GM23248 (cell line): ENCODE measurements at regions not wholly inside any gene's neighbourhood (a gene's known extent, or its start where the extent isn't known, plus 50 kb on each side); places are given as distances from the start of the nearest gene placed in this dataset.
A peak's percentile ranks its signal among the peaks of the same experiment; 100 is the strongest.
"Not testable (repeated sequence)": the region's sequence is repeated elsewhere in the genome, so short reads cannot be mapped to it uniquely, and the experiment has no call there.

Experiments
- DNase-seq: peaks from one replicate; pipeline ENCODE4 v3.0.0-alpha.2; 2015
- H2AFZ ChIP-seq: fragments of 200-600 bp; sonication (generic); 2 replicates; pipeline ENCODE4 v1.6.1; 2016; ENCODE audit warnings: antibody characterized with exemption
- H3F3A ChIP-seq: fragments of 200-600 bp; sonication (generic); 2 replicates; pipeline ENCODE4 v1.6.1; 2016; ENCODE audit warnings: mild to moderate bottlenecking, antibody characterized with exemption, mixed run types; ENCODE audit not compliant: insufficient read depth
- H3K27ac ChIP-seq: fragments of 200-600 bp; sonication (generic); 2 replicates; pipeline ENCODE4 v1.5.1; 2016; ENCODE audit warnings: mild to moderate bottlenecking
- H3K27me3 ChIP-seq: fragments of 200-600 bp; sonication (generic); replicated peaks from 2 replicates; pipeline ENCODE4 v1.6.1; 2016; ENCODE audit warnings: mild to moderate bottlenecking; ENCODE audit not compliant: insufficient read depth
- H3K36me3 ChIP-seq: fragments of 200-600 bp; sonication (generic); 2 replicates; pipeline ENCODE4 v1.6.1; 2016; ENCODE audit warnings: low read depth, mild to moderate bottlenecking
- H3K4me1 ChIP-seq: fragments of 200-600 bp; sonication (generic); 2 replicates; pipeline ENCODE4 v1.6.1; 2016; ENCODE audit warnings: mild to moderate bottlenecking; ENCODE audit not compliant: insufficient read depth
- H3K4me2 ChIP-seq: fragments of 200-600 bp; sonication (generic); one replicate; pipeline ENCODE4 v1.6.1; 2016; ENCODE audit warnings: mild to moderate bottlenecking; ENCODE audit not compliant: unreplicated experiment
- H3K4me3 ChIP-seq: fragments of 200-600 bp; sonication (generic); 2 replicates; pipeline ENCODE4 v1.5.1; 2016; ENCODE audit warnings: mild to moderate bottlenecking
- H3K79me2 ChIP-seq: fragments of 200-600 bp; sonication (generic); 2 replicates; pipeline ENCODE4 v1.6.1; 2016; ENCODE audit warnings: mild to moderate bottlenecking; ENCODE audit not compliant: insufficient read depth
- H3K9ac ChIP-seq: fragments of 200-600 bp; sonication (generic); 2 replicates; pipeline ENCODE4 v1.6.1; 2016; ENCODE audit warnings: mild to moderate bottlenecking
- H3K9me2 ChIP-seq: fragments of 200-600 bp; sonication (generic); 2 replicates; pipeline ENCODE4 v1.6.1; 2016; ENCODE audit warnings: mixed run types, mild to moderate bottlenecking, moderate library complexity; ENCODE audit not compliant: insufficient read depth
- H3K9me3 ChIP-seq: fragments of 200-600 bp; sonication (generic); one replicate; pipeline ENCODE4 v1.6.1; 2017; ENCODE audit warnings: low read depth
- H4K20me1 ChIP-seq: fragments of 200-600 bp; sonication (generic); 2 replicates; pipeline ENCODE4 v1.6.0; 2016; ENCODE audit not compliant: insufficient read depth
- EZH2 ChIP-seq: fragments of 200-600 bp; sonication (generic); IDR thresholded peaks from 2 replicates; pipeline ENCODE4 v1.6.1; 2018; ENCODE audit warnings: antibody characterized with exemption, mild to moderate bottlenecking; ENCODE audit not compliant: insufficient read depth, poor library complexity, severe bottlenecking
- EZH2phosphoT487 ChIP-seq: fragments of 200-600 bp; sonication (generic); IDR thresholded peaks from 2 replicates; pipeline ENCODE4 v1.6.1; 2018; ENCODE audit warnings: antibody characterized with exemption, moderate library complexity, mild to moderate bottlenecking, low read depth; ENCODE audit not compliant: insufficient read depth
- WGBS, 2 experiments: methylation state at CpG; one replicate each; pipeline ENCODE4 v1.1.6; 2015 to 2017; ENCODE audit warnings: low lambda C conversion rate in 2 of 2, low coverage in 1 of 2; ENCODE audit errors: missing lambda C conversion rate in 2 of 2; 5-methylcytosine and 5-hydroxymethylcytosine counted together
- in situ Hi-C: fragments of 300-500 bp; cut with MboI; formaldehyde crosslinking; loops from 2 replicates; pipeline ENCODE4 v1.15.0; 2020

GRCh38 chr10:37520488-37520887 lies 336.9 kb downstream of the ZNF248 start:
- H3K9me2 ChIP-seq: no peaks in the 10 kb centered on the region
- no peaks in the 10 kb centered on the region for H3K4me1 ChIP-seq
- no peak overlapping the region for H3K9ac ChIP-seq
- H3K27me3 ChIP-seq: no peaks in the 10 kb centered on the region
- H3K79me2 ChIP-seq: no peaks in the 10 kb centered on the region
- WGBS, 2 experiments: 22 to 27% methylated on average over 2 of the region's 2 CpGs
- no peaks in the 10 kb centered on the region for H4K20me1 ChIP-seq
- no peak for DNase-seq
- TF ChIP-seq EZH2phosphoT487: no peak
- no peak for TF ChIP-seq EZH2
- H3K36me3 ChIP-seq: no peaks in the 10 kb centered on the region
- no peaks in the 10 kb centered on the region for H3K9me3 ChIP-seq
- no peaks in the 10 kb centered on the region for H3F3A ChIP-seq
- no peak overlapping the region for H3K4me3 ChIP-seq
- no peak overlapping the region for H2AFZ ChIP-seq
- no peak overlapping the region for H3K4me2 ChIP-seq
- in situ Hi-C loops: no loop called here
- H3K27ac ChIP-seq: no peak overlapping the region

GRCh38 chr10:37510520-37510919 lies 346.9 kb downstream of the ZNF248 start:
- in situ Hi-C loops, H3F3A ChIP-seq, H3K9me3 ChIP-seq, H3K27ac ChIP-seq, H2AFZ ChIP-seq, H3K4me3 ChIP-seq, H3K79me2 ChIP-seq, H3K4me2 ChIP-seq, H3K36me3 ChIP-seq, DNase-seq, H3K27me3 ChIP-seq, H4K20me1 ChIP-seq, H3K9ac ChIP-seq, H3K9me2 ChIP-seq, H3K4me1 ChIP-seq: not testable (repeated sequence)
- WGBS, 2 experiments: 46 to 47% methylated on average over 3 of the region's 3 CpGs

GRCh38 chr10:37496061-37496460 lies 361.3 kb downstream of the ZNF248 start:
- DNase-seq: no peak
- Histone ChIP-seq H3F3A (no peaks in the 10 kb centered on the region), H3K9me3 (no peaks in the 10 kb centered on the region), H3K9me2 (no peaks in the 10 kb centered on the region), H3K27me3 (no peaks in the 10 kb centered on the region), H3K4me3 (no peak overlapping the region), H2AFZ (no peak overlapping the region), H3K27ac (no peak overlapping the region), H3K4me2 (no peak overlapping the region), H3K79me2 (no peaks in the 10 kb centered on the region), H3K9ac (no peak overlapping the region), H3K4me1 (no peaks in the 10 kb centered on the region), H4K20me1 (no peaks in the 10 kb centered on the region), H3K36me3 (no peaks in the 10 kb centered on the region)
- no peak for TF ChIP-seq EZH2
- no peak for TF ChIP-seq EZH2phosphoT487
- 16 to 21% methylated on average over 3 of the region's 3 CpGs for WGBS, 2 experiments
- in situ Hi-C loops: no loop called here

- no peaks in the 10 kb centered on the region for H3F3A ChIP-seq
- H4K20me1 ChIP-seq: no peaks in the 10 kb centered on the region
- WGBS, 2 experiments: 5 to 9% methylated on average over 1 of the region's 1 CpG
- no peaks in the 10 kb centered on the region for H3K36me3 ChIP-seq
- no peaks in the 10 kb centered on the region for H3K27me3 ChIP-seq
- in situ Hi-C loops: no loop called here
- no peaks in the 10 kb centered on the region for H3K4me1 ChIP-seq
- no peaks in the 10 kb centered on the region for H3K9me3 ChIP-seq
- H3K4me2 ChIP-seq: no peak overlapping the region
- no peak overlapping the region for H3K9ac ChIP-seq
- H2AFZ ChIP-seq: no peak overlapping the region
- no peak overlapping the region for H3K4me3 ChIP-seq
- no peaks in the 10 kb centered on the region for H3K79me2 ChIP-seq
- TF ChIP-seq EZH2phosphoT487 (no peak), EZH2 (no peak)
- no peak overlapping the region for H3K27ac ChIP-seq
- DNase-seq: peak; percentile 31
- H3K9me2 ChIP-seq: no peaks in the 10 kb centered on the region
Observed at GRCh38 chr10:37495415-37495814, 362.0 kb downstream of the ZNF248 start.

- DNase-seq, H3F3A ChIP-seq, H3K36me3 ChIP-seq, H4K20me1 ChIP-seq, H3K9ac ChIP-seq, H3K79me2 ChIP-seq, H3K27ac ChIP-seq, H3K9me3 ChIP-seq, H3K4me1 ChIP-seq, H3K27me3 ChIP-seq, H3K4me3 ChIP-seq, H2AFZ ChIP-seq, H3K9me2 ChIP-seq, H3K4me2 ChIP-seq, in situ Hi-C loops: not testable (repeated sequence)
- 43 to 51% methylated on average over 3 of the region's 3 CpGs for WGBS, 2 experiments
Observed at GRCh38 chr10:37493185-37493796, 364.1 kb downstream of the ZNF248 start.
